Glutamatergic neuron (in vitro differentiated cells): ENCODE measurements at regions not wholly inside any gene's neighbourhood (a gene's known extent, or its start where the extent isn't known, plus 50 kb on each side); places are given as distances from the start of the nearest gene placed in this dataset.
A peak's percentile ranks its signal among the peaks of the same experiment; 100 is the strongest.

Source experiments
- DNase-seq: peaks from one replicate; pipeline ENCODE4 v3.0.0; 2022
- H3K27ac Mint-ChIP-seq: one replicate; pipeline ENCODE4 v1.8.0; 2020; ENCODE audit warnings: mild to moderate bottlenecking, mixed read lengths, inconsistent platforms; ENCODE audit not compliant: unreplicated experiment
- H3K27me3 Mint-ChIP-seq: one replicate; pipeline ENCODE4 v1.8.0; 2020; ENCODE audit warnings: mild to moderate bottlenecking, moderate library complexity, mixed read lengths, inconsistent platforms; ENCODE audit not compliant: unreplicated experiment
- H3K36me3 Mint-ChIP-seq: one replicate; pipeline ENCODE4 v1.8.0; 2020; ENCODE audit warnings: mild to moderate bottlenecking, mixed read lengths, inconsistent platforms; ENCODE audit not compliant: unreplicated experiment
- H3K4me1 Mint-ChIP-seq: one replicate; pipeline ENCODE4 v1.8.0; 2020; ENCODE audit warnings: mild to moderate bottlenecking, low read depth, mixed read lengths, inconsistent platforms; ENCODE audit not compliant: unreplicated experiment
- H3K4me3 Mint-ChIP-seq: one replicate; pipeline ENCODE4 v1.8.0; 2020; ENCODE audit warnings: mild to moderate bottlenecking, mixed read lengths, inconsistent platforms; ENCODE audit not compliant: unreplicated experiment
- H3K9me3 Mint-ChIP-seq: one replicate; pipeline ENCODE4 v1.8.0; 2020; ENCODE audit warnings: mild to moderate bottlenecking, moderate library complexity, mixed read lengths, inconsistent platforms; ENCODE audit not compliant: unreplicated experiment
- CTCF ChIP-seq: fragments of 200-600 bp; sonication (generic); IDR thresholded peaks from one replicate; pipeline ENCODE4 v1.5.0; 2021; ENCODE audit not compliant: partially characterized antibody, unreplicated experiment

- no peaks in the 10 kb centered on the region for H3K36me3 Mint-ChIP-seq
- H3K27me3 Mint-ChIP-seq: no peaks in the 10 kb centered on the region
- H3K9me3 Mint-ChIP-seq: no peaks in the 10 kb centered on the region
- H3K4me1 Mint-ChIP-seq: no peaks in the 10 kb centered on the region
- H3K4me3 Mint-ChIP-seq: no peak overlapping the region
- DNase-seq: no peak
- no peak for TF ChIP-seq CTCF
- H3K27ac Mint-ChIP-seq: no peak overlapping the region
These were observed 379.4 kb upstream of the DACH1 start for GRCh38 chr13:72246396-72246795.

GRCh38 chr13:72244788-72245187, 377.8 kb upstream of the DACH1 start:
- H3K36me3 Mint-ChIP-seq: no peaks in the 10 kb centered on the region
- no peak overlapping the region for H3K4me3 Mint-ChIP-seq
- no peaks in the 10 kb centered on the region for H3K27me3 Mint-ChIP-seq
- no peaks in the 10 kb centered on the region for H3K4me1 Mint-ChIP-seq
- no peak for DNase-seq
- no peaks in the 10 kb centered on the region for H3K9me3 Mint-ChIP-seq
- no peak overlapping the region for H3K27ac Mint-ChIP-seq
- no peak for TF ChIP-seq CTCF

- Mint-ChIP-seq H3K27ac (no peak overlapping the region), H3K4me3 (no peak overlapping the region), H3K27me3 (no peaks in the 10 kb centered on the region), H3K9me3 (no peaks in the 10 kb centered on the region), H3K4me1 (no peaks in the 10 kb centered on the region), H3K36me3 (no peaks in the 10 kb centered on the region)
- no peak for TF ChIP-seq CTCF
- DNase-seq: no peak
These were observed 363.1 kb upstream of the DACH1 start for GRCh38 chr13:72230131-72230530.

GRCh38 chr13:72229067-72229466, 362.1 kb upstream of the DACH1 start:
- Mint-ChIP-seq H3K9me3 (no peaks in the 10 kb centered on the region), H3K4me1 (no peaks in the 10 kb centered on the region), H3K36me3 (no peaks in the 10 kb centered on the region), H3K4me3 (no peak overlapping the region), H3K27ac (no peak overlapping the region), H3K27me3 (no peaks in the 10 kb centered on the region)
- no peak for DNase-seq
- no peak for TF ChIP-seq CTCF

- peak; percentile 48 for DNase-seq
- Mint-ChIP-seq H3K27ac (no peak overlapping the region), H3K9me3 (no peaks in the 10 kb centered on the region), H3K27me3 (no peaks in the 10 kb centered on the region), H3K4me1 (peaks cover 4% of the 10 kb centered on the region), H3K4me3 (no peak overlapping the region), H3K36me3 (no peaks in the 10 kb centered on the region)
- peak; percentile 75 for TF ChIP-seq CTCF
These were observed 354.4 kb upstream of the DACH1 start for GRCh38 chr13:72221276-72221962.
